ENCODE measurements at regions not wholly inside any gene's neighbourhood (a gene's known extent, or its start where the extent isn't known, plus 50 kb on each side); places are given as distances from the start of the nearest gene placed in this dataset.

DNA sequence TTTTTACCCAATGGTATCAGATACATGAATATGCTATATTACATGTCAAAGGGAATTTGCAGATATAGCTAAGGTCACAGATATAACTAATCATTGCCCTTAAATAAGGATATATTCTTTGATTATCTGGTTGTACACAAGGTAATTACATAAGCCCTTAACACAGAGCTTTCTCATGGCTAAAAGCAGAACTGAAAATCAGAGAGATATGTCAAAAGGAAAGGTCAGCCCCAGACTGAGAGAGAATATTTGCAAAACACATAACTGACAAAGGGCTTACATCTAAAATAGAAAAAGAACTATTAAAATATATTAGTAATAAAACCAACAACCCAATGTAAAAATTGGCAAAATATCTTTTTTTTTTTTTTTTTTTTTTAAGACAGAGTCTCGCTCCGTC, 1029.5 kb upstream of the LRRN3 start:
- TF ChIP-seq, protein P1, sequence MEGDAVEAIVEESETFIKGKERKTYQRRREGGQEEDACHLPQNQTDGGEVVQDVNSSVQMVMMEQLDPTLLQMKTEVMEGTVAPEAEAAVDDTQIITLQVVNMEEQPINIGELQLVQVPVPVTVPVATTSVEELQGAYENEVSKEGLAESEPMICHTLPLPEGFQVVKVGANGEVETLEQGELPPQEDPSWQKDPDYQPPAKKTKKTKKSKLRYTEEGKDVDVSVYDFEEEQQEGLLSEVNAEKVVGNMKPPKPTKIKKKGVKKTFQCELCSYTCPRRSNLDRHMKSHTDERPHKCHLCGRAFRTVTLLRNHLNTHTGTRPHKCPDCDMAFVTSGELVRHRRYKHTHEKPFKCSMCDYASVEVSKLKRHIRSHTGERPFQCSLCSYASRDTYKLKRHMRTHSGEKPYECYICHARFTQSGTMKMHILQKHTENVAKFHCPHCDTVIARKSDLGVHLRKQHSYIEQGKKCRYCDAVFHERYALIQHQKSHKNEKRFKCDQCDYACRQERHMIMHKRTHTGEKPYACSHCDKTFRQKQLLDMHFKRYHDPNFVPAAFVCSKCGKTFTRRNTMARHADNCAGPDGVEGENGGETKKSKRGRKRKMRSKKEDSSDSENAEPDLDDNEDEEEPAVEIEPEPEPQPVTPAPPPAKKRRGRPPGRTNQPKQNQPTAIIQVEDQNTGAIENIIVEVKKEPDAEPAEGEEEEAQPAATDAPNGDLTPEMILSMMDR (conservative IDR thresholded peaks at IDR 0.05 in 1 of 2, IDR thresholded peaks at IDR 0.05 in 1 of 2; ENCODE audit: low read depth in 1 of 2, low read length in 2 of 2), result no peak
- TF ChIP-seq EZH2 (IDR thresholded peaks at IDR 0.05; ENCODE audit: low read length, missing control alignments), result no peak
- Histone ChIP-seq H3K9me3 (ENCODE audit: control insufficient read depth, insufficient read depth, low read depth, low read length) (no peaks in the 10 kb centered on the region), H3K4me3 (replicated peaks in 1 of 4; ENCODE audit: control extremely low read depth in 1 of 4, insufficient read depth in 1 of 4, low read depth in 3 of 4, low read length in 4 of 4) (no peak overlapping the region), H3K4me2 (ENCODE audit: extremely low read depth, insufficient read depth, low read length) (no peak overlapping the region), H3K36me3 (ENCODE audit: control insufficient read depth, insufficient read depth, low read length) (no peaks in the 10 kb centered on the region), H3K4me1 (ENCODE audit: control insufficient read depth, extremely low read depth, insufficient read depth, low read length) (no peaks in the 10 kb centered on the region), H3K27ac (ENCODE audit: insufficient read depth, low read length) (no peak overlapping the region), H2AFZ (ENCODE audit: low read length) (no peak overlapping the region), H3K27me3 (ENCODE audit: control insufficient read depth, insufficient read depth, low read length) (no peaks in the 10 kb centered on the region), H3K79me2 (ENCODE audit: control insufficient read depth, insufficient read depth, low read length) (no peaks in the 10 kb centered on the region), H3K9ac (ENCODE audit: insufficient read depth, low read length) (no peak overlapping the region), H4K20me1 (ENCODE audit: control insufficient read depth, extremely low read depth, insufficient read depth, low read length) (no peaks in the 10 kb centered on the region)
- DNase-seq (ENCODE audit: low read depth in 2 of 2), result no peak

DNA sequence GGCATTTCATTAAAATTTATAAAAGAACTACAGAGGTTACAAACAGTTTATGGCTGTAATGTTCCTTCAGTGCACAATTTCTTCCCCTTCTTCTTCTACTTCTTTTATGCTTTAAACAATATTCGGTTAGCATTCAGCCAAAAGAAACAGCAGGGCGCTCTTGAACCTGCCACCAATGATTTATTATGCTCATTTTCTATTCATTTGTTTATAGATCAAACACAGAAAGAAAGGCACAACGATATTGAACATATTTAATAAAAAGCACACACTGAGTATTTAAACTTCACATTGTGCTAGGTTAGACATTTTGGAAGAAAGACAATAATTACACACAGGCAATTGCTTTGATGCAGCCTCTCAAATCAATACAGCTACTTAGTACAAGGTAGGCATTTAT, 1025.8 kb upstream of the LRRN3 start:
- H3K27ac ChIP-seq (ENCODE audit: insufficient read depth, low read length), result no peak overlapping the region
- H3K9me3 ChIP-seq (ENCODE audit: control insufficient read depth, insufficient read depth, low read depth, low read length), result no peaks in the 10 kb centered on the region
- H3K27me3 ChIP-seq (ENCODE audit: control insufficient read depth, insufficient read depth, low read length), result no peaks in the 10 kb centered on the region
- TF ChIP-seq, protein P1 (conservative IDR thresholded peaks at IDR 0.05 in 1 of 2, IDR thresholded peaks at IDR 0.05 in 1 of 2; ENCODE audit: low read depth in 1 of 2, low read length in 2 of 2), result no peak
- no peak for TF ChIP-seq EZH2 (IDR thresholded peaks at IDR 0.05; ENCODE audit: low read length, missing control alignments)
- H3K4me2 ChIP-seq (ENCODE audit: extremely low read depth, insufficient read depth, low read length), result no peak overlapping the region
- no peak for DNase-seq (ENCODE audit: low read depth in 2 of 2)
- no peaks in the 10 kb centered on the region for H3K79me2 ChIP-seq (ENCODE audit: control insufficient read depth, insufficient read depth, low read length)
- H2AFZ ChIP-seq (ENCODE audit: low read length), result no peak overlapping the region
- no peaks in the 10 kb centered on the region for H3K36me3 ChIP-seq (ENCODE audit: control insufficient read depth, insufficient read depth, low read length)
- no peak overlapping the region for H3K9ac ChIP-seq (ENCODE audit: insufficient read depth, low read length)
- no peak overlapping the region for H3K4me3 ChIP-seq (replicated peaks in 1 of 4; ENCODE audit: control extremely low read depth in 1 of 4, insufficient read depth in 1 of 4, low read depth in 3 of 4, low read length in 4 of 4)
- no peaks in the 10 kb centered on the region for H4K20me1 ChIP-seq (ENCODE audit: control insufficient read depth, extremely low read depth, insufficient read depth, low read length)
- H3K4me1 ChIP-seq (ENCODE audit: control insufficient read depth, extremely low read depth, insufficient read depth, low read length), result no peaks in the 10 kb centered on the region

DNA sequence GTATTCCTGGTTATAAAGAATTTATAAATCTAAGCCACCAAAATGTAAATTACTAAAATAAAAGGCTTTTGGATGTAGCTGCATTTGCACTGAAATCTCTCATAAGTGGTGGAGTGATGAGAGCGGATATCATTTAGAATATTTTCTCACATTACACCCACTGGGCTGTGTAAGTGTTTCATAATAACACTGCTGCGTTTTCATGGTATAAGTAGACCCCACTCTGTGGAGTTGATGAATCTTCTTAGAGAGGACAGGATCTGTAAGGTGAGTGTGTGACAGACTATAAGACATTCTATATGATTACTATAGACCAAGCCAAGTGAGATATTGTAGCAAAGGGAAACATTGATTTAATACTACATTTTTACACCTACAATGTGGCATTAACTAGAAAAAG, 1024.1 kb upstream of the LRRN3 start:
- H3K9ac ChIP-seq (ENCODE audit: insufficient read depth, low read length), result no peak overlapping the region
- H3K9me3 ChIP-seq (ENCODE audit: control insufficient read depth, insufficient read depth, low read depth, low read length), result no peaks in the 10 kb centered on the region
- no peaks in the 10 kb centered on the region for H3K79me2 ChIP-seq (ENCODE audit: control insufficient read depth, insufficient read depth, low read length)
- DNase-seq (ENCODE audit: low read depth in 2 of 2), result no peak
- no peak overlapping the region for H3K27ac ChIP-seq (ENCODE audit: insufficient read depth, low read length)
- H3K36me3 ChIP-seq (ENCODE audit: control insufficient read depth, insufficient read depth, low read length), result no peaks in the 10 kb centered on the region
- no peak overlapping the region for H3K4me3 ChIP-seq (replicated peaks in 1 of 4; ENCODE audit: control extremely low read depth in 1 of 4, insufficient read depth in 1 of 4, low read depth in 3 of 4, low read length in 4 of 4)
- no peak overlapping the region for H2AFZ ChIP-seq (ENCODE audit: low read length)
- H3K27me3 ChIP-seq (ENCODE audit: control insufficient read depth, insufficient read depth, low read length), result no peaks in the 10 kb centered on the region
- no peaks in the 10 kb centered on the region for H3K4me1 ChIP-seq (ENCODE audit: control insufficient read depth, extremely low read depth, insufficient read depth, low read length)
- H4K20me1 ChIP-seq (ENCODE audit: control insufficient read depth, extremely low read depth, insufficient read depth, low read length), result no peaks in the 10 kb centered on the region
- TF ChIP-seq, protein P1 (conservative IDR thresholded peaks at IDR 0.05 in 1 of 2, IDR thresholded peaks at IDR 0.05 in 1 of 2; ENCODE audit: low read depth in 1 of 2, low read length in 2 of 2), result no peak
- TF ChIP-seq EZH2 (IDR thresholded peaks at IDR 0.05; ENCODE audit: low read length, missing control alignments), result no peak
- no peak overlapping the region for H3K4me2 ChIP-seq (ENCODE audit: extremely low read depth, insufficient read depth, low read length)

Data from fibroblast of lung (primary cell).